GM18868 (cell line): ENCODE measurements at regions not wholly inside any gene's neighbourhood (a gene's known extent, or its start where the extent isn't known, plus 50 kb on each side); places are given as distances from the start of the nearest gene placed in this dataset.

Experiments
- ATAC-seq: cut with Tn5 transposase; IDR thresholded peaks from one replicate; pipeline ENCODE4 v1.9.1; 2021; ENCODE audit warnings: mild to moderate bottlenecking, moderate library complexity; ENCODE audit not compliant: unreplicated experiment

DNA sequence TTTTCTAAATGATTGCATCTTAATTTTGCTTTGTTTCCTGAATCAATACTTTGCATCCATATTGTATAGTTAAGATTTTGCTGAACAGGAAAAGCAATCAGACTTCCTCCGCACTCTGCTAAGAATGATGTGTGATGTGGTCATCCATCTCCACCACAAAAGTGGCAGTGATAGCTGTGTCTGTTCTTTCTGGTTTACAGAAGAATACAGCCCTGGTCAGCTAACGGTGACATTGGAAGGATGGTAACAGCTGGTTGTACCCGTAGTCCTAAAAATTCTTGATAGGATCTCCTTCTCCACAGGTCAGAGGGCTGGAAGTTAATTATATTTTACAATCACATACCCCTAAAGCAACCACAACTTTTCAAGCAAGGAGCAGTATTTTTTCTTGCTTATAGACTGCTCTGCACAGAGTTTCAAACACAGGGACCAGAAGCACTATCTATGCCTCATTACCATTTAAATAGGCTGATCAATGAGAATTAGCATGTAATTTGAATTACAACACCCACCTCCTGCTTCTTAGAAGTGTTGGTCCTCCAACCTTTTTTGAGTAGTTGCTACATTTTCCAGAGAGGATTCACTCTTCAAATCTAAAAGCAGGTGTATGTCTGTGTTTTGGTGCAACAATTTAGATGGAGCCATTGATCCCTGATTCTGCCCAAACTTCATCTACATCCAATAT lies 1191.9 kb upstream of the NUDT12 start:
- ATAC-seq, result no peak

DNA sequence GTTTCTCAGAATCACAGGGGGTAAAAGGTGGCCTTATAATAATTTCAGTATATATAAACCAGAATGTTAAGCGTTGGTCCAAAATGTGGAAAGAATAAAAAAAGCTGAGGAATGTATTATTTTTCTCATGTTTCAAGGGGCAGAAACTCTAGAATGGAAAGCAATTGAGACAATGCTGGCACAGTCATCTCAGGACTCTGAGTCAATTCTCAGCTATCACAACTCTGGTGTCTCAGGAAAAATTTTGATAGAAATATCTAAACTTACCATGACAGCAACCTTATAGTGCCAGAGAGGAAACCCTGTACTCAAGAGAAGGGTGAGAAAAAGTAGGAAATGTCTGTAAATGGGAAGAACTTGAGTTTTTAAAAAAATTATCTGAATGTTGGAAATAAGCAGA lies 1189.4 kb upstream of the NUDT12 start:
- peak; percentile 66 for ATAC-seq

DNA sequence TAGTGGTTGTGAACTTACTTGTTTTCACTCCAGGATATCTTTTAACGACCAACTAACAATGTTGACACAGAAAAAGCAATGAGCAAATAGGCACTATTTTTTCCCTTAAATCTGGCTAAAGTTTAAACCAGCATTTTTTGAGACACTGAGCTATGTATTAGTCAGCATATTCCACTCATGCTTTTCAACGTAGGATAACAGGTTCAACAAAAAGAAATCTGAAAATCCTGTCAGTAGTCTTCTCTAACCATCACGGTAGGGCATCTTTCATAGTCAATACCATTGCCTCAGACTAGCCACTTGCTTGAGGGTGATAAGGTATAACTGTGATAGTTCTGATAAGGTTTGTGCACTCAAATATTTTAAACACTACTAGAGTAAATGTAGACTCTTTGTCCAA lies 1177.3 kb upstream of the NUDT12 start:
- no peak for ATAC-seq

DNA sequence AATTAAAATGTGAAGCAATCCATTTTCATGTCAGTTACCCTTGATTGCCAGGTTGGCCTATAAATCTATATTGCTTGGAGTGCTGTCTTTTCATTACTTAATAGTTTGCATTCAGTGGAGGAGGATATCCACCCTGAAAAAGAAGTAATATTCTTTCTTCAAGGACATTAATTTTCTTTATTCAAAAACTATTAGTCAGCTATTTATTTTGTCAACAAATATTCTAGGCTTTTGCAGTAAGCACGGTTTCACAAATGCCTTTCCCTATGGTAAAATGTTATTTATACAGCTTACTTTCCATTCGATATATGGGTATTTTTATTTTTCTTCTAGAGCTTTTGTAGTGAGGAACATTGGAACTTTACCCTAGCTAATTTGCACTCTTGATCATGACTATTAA lies 1176.9 kb upstream of the NUDT12 start:
- no peak for ATAC-seq

DNA sequence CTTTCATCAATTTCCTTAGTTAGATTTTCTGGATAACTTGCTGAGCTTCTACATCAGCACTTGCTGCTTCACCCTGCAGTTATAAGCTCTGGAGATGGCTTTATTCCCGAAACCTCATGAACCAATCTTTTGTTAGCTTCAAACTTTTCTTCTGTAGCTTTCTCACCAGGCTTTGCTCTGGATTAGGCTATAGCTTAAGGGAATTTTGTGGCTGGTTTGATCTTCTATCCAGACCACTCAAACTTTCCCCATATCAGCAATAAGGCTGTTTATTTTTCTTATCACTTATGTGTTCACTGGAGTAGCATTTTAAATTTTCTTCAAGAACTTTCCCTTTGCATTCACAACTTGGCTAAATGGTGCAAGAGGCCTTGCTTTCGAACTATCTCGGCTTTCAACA lies 1173.5 kb upstream of the NUDT12 start:
- no peak for ATAC-seq

DNA sequence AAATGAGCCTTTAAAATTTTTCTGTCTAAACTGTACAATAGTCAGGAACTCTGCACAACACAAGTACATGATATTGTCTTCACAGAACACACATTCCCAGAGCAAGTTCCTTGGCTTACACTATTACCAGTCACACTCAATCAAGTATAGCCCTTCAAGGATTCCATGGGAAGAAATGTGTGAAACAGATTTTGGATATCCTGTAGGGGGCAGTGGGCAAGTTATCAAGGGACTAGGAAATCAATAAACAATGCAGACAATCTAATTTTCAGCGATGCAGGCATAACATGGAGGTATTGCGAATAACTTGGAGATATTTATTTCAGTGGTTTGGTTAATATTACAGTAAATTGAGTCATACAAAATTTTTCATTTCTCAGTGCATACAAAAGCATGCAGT lies 1171.5 kb upstream of the NUDT12 start:
- ATAC-seq, result no peak

DNA sequence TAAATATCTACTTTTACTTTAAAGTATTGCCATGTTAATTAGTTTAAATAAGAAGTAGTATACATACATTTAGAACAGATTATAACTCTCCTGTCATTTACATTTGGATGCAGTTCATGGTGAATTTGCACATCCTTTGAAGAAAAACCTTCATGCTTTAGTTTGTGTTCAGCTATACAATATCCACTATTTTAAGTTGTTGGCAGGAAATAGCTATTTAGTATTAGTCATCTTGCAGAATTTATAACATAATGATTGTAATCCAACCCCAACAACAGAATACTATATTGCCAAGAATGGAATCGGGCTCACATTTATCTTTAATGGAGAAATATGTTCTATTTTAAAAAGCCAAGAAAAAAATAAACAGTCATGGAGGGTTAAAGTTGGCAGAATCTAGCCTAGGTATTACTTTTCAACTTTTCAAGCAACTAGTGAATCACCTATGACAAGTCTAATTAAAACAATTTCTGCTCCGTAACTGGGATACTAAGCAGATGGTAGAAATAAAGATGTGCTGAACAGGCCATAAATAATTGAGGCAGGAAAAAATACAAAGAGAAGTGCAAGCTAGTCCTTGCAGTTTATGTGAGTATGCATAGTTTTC lies 1170.6 kb upstream of the NUDT12 start:
- ATAC-seq, result no peak

DNA sequence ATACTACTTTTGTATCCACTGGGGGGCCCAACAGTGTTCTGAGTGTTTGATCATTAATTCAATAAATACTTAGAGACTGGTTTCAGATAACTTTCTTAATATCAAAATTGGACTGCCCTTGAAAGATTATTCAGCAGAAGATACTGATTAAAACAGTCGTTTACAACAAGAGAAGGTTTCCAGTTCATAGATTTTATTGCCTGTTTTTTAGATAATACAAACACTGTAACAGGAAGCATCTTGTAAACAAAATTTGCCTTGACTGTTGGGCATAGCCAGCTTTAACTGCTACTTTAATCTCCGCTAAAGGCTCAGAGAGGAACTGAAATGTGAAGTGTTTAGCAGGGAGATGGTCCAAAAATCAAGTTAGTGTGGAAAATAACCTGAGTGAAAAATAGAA lies 1168.7 kb upstream of the NUDT12 start:
- no peak for ATAC-seq

DNA sequence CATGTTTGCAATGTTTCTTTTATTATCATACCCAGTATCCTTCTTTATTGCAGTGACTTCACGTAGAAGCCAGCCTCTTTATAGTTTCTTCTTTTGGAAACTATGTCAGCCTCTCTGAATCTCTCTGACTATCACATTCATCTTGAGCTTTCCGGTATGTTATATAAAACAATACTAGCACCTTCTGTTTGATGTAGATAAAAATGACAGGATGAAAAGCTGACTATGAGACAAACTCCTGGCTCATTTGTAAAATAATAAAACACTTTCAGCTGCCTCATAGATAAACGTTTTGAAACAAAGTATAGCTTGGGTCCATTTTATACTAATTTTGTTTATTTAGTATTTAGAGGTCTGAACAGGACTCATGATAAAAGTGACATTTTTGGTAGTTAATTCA lies 1145.4 kb upstream of the NUDT12 start:
- no peak for ATAC-seq

DNA sequence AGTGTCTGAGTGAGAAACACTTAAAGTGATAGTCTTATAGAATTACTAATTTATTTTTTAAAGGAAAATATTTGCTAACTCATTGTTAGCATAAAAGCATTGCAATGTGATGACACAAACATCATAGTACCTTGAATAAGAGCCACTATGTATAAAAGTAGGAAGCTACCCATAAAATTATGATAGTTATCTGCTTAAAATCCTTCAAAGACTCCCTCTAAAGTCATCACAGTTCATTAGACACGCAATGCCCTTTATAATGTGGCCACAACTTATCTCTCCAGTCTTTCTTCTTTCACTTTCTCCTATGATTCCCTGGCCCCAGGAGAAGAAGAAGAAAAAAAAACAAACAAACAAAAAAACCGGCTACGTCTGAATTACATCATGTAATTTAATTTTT lies 1144.0 kb upstream of the NUDT12 start:
- ATAC-seq, result no peak

DNA sequence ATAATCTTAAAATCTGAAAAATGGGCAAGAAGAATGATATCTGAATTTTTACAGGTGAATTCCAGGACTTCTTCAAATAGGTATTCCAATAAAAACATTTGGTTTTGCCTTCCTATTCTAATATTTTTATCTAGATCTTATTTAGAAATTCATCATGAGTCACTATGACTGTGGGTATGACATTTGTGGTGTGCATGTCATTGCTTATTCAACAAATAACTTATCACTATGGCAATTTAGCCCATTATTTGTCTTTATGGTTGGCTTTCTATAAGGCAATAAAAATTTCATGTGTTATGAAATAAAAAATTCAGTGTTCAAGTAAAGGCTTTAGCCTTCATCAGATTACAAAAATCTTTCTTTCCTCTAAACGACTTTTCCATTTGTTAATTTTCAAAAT lies 1139.6 kb upstream of the NUDT12 start:
- ATAC-seq, result no peak

DNA sequence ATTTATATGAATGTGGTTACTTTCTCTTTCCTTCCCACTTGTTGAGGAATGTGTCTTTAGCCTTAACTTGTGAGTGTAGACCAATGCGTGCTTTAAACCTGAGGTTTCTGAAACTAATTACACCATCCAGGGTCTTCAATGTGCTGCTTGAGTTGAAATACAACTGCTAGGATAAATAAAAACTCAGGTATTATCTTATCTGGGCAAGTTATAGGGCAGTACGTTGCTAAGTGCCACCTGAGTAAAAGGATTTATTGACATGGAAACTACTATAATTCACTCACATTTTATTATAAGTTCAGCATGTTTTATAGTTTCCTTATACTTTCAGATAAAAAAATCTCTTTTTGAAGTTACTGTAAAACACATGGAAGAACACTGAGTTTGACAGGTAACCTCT lies 1136.8 kb upstream of the NUDT12 start:
- ATAC-seq, result no peak

DNA sequence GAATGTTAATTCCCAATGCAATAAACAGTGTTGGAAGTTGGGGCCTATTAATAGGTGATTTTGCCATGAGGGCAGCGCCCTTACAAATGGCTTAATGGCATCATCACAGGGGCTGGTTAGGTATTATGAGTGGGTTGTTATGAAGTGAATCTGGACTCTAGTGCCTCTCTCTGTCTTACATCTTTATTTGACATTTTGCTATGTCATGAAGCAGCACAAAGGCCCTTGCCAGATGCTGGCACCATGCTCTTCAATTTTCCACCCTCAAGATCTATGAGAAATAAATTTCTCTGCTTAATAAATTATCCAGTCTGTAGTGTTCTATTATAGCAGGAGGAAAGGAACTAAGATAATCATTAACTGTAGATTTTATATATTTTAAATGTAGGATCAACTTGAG lies 1098.7 kb upstream of the NUDT12 start:
- ATAC-seq, result no peak

DNA sequence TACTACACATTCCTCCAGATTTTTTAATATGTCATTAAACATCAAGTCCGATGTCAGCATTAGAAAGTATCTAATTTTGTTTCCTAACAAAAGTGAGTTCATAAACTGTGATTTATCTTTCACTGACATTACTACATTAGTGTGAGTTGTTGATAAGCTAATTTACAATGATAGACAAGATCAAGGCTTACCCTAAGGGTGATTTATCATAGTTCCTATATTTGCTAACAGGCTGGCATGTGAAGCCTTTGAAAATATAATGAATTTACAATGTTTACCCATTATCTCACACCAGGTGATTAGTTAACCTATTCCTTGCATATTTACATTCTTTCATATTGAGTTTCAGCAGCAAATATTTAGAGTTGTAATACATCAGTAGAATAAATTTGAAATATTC lies 1096.9 kb upstream of the NUDT12 start:
- ATAC-seq, result no peak

DNA sequence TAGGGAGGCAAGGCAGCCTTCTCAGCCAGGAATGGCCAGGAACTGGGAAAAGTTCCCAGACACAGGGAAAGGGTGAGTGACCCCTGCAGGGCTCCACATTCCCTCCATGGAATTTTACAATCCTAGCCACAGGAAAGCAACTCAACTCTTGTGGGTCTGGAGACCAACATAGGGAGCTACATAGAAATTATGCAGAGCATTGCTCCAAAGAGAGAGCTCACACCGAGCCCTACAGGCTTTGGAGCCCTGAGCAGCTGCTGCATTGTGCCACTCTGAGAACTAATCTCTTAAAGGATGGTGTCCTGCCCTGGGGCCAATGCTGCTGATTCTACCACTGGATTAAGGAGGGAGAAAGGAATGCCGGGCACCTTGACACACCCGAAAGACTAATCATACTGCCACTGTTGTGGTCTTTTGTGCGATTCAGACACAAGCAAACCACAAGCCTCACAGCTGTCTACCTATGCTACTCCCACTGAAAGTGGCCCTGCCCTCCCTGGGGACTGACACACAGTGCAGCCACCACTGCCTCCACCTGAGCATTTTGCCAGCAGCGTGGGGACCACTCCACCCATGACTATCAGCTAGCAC lies 1089.8 kb upstream of the NUDT12 start:
- ATAC-seq, result no peak

DNA sequence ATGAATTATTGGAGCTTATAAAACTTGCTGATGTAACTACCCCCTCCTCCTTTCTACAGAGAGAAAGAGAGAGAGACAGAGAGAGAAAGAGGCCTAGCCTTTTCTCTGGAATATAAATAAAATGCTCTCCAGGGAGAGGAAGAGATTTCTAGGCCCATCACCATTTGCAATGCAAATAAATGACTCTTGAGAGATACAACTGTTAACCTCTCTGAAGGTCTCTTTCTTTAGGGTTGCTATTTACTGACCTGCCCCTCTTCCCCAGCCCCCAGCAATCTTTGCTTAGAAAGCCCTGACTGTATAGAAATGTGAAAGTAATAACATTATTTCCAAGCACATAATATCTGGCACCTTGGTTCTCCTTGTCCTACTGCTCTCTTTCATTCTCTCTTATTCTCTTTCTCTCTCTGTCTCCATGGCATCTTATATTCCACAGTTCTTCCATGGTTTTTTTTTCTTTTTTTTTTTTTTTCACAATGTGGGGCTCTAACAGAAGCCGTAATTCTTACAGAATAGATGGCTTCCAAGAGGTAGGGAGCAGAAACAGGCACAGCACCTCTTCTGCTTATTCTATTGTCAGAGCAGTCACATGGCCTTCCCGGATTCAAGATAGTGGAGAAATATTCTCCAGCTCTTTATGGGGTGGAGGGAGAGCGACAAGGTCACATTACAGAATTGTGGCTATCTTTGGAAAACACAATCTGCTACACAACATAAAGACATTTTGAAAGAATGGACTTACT lies 1087.9 kb upstream of the NUDT12 start:
- no peak for ATAC-seq

DNA sequence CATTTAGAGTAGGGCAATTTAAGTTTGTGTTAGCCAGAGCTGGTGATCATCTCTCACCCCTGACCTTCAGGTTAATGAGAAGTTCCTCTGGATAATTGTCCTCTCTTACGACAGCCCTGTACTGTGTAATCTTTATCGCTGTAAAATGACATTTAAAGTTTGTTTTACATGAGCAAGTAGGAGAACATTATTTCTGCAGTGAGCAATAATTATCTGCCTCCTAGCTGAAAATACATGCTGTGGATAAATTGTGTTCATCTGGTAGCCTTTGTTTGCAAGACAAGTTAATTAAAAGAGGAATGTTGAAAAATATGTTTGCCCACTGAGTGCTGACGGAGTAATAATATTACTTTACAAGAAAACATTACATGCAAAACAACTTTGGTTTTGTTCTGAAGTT lies 1083.8 kb upstream of the NUDT12 start:
- no peak for ATAC-seq

DNA sequence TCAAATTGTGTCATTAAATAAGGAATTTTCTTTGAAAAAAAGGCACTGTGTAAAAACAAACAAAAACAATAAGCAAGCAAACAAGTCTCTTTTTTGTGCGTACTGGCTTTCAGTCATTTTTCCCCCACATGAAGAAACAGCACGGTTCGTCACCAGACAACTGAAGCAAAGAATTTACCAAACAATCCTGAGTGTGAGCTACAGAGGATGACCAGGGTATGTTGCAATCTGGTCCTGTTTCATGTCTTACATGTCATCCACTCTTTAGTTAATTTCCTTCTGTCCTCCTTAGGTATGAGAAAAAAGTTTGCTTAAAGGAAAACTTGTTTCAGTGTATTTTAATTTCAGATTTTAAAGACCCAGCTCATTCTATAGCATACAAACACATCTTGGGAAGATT lies 1080.7 kb upstream of the NUDT12 start:
- no peak for ATAC-seq

DNA sequence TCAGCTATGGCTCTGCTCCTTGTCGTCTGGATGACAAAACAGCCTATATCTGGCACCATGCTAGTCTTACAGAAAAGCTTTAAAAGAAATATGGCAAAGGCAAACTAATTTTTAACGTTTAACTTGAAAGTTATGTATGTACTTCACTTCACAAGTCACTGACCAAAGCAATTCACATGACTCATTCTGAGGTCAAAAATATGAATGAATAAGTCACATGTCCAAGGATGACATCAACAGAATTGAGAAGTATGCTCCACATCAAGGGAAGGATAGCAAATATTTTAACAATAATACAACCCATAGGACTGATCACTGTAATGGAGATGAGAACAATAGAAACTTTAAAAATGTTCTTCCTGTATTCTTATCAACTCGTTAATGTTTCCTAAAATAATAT lies 1072.6 kb upstream of the NUDT12 start:
- no peak for ATAC-seq

DNA sequence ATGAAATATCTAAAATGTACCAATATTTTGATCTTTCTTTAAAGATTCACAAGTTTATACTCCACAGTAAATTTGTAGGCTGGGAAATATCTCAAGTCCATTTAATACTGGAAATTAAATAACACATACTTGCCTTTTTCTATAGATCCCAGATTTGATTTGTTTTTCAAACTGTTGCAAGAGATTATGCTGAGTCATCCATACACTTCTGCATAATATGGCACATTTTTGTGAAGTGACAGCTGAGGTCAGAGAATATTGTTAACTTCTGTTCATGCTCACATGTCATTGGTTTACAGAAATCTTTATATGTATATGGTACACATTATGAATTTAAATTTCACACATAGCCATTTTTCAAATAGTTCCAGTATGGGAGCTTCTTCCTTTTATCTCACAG lies 1066.3 kb upstream of the NUDT12 start:
- ATAC-seq, result no peak

DNA sequence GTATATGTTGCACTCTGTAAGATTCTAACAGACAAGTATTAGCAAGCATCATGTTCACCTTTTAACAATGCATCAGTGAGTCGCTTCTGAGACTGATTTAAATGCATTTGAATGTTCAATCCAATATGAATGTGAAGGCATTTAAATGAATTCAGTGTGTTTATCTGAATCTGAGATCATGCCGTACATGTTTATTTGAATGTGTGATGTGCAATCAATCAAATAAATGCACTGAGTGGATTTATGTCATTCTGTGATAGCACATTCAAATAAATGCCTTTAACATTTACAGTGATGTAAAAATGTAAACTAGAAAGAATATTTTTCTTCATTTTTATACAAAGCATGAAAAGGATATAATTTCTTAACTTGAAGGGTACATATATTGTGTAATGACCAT lies 1063.5 kb upstream of the NUDT12 start:
- ATAC-seq, result no peak

DNA sequence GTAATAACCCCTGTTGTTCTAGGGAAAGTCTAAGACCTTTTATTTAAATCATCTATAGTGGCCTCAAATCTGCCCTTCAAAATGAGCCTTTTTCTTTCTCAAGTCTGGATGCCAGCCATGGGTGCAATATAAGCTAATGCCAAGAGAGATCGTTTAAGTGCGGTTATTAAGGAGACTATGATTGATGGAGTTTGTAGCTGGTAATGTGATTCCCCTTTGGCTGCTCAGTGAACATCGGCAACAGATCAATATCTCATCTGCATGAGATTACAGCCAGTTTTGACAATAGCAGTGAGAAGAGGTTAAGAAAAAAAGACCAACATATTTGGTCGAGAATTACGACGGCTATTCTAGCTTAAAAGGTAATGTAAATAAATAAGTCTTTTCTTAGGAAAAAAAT lies 1049.4 kb upstream of the NUDT12 start:
- no peak for ATAC-seq
